ENCODE measurements at regions not wholly inside any gene's neighbourhood (a gene's known extent, or its start where the extent isn't known, plus 50 kb on each side); places are given as distances from the start of the nearest gene placed in this dataset.

GRCh38 chr5:40030661-40031060 is 605.9 kb upstream of the DAB2 start:
- no peak for TF ChIP-seq CTCF (IDR thresholded peaks at IDR 0.05; ENCODE audit: insufficient read depth, low read length, severe bottlenecking)
- Histone ChIP-seq H3K4me3 (ENCODE audit: low read depth, low read length) (no peak overlapping the region), H3K27me3 (ENCODE audit: control insufficient read depth, insufficient read depth, low read length) (peaks cover 3% of the 10 kb centered on the region), H3K36me3 (ENCODE audit: control insufficient read depth, insufficient read depth, low read length) (no peaks in the 10 kb centered on the region)
- FAIRE-seq (no peak), DNase-seq (ENCODE audit: low read depth) (no peak)

- H3K27me3 ChIP-seq (ENCODE audit: control insufficient read depth, insufficient read depth, low read length) = peaks cover 3% of the 10 kb centered on the region
- no peak overlapping the region for H3K4me3 ChIP-seq (ENCODE audit: low read depth, low read length)
- no peaks in the 10 kb centered on the region for H3K36me3 ChIP-seq (ENCODE audit: control insufficient read depth, insufficient read depth, low read length)
- FAIRE-seq = no peak
- no peak for DNase-seq (ENCODE audit: low read depth)
- no peak for TF ChIP-seq CTCF (IDR thresholded peaks at IDR 0.05; ENCODE audit: insufficient read depth, low read length, severe bottlenecking)
Observed at GRCh38 chr5:40029711-40030495, 605.1 kb upstream of the DAB2 start.

- TF ChIP-seq CTCF (IDR thresholded peaks at IDR 0.05; ENCODE audit: insufficient read depth, low read length, severe bottlenecking) = no peak
- DNase-seq (ENCODE audit: low read depth) = no peak
- Histone ChIP-seq H3K27me3 (ENCODE audit: control insufficient read depth, insufficient read depth, low read length) (no peaks in the 10 kb centered on the region), H3K36me3 (ENCODE audit: control insufficient read depth, insufficient read depth, low read length) (no peaks in the 10 kb centered on the region), H3K4me3 (ENCODE audit: low read depth, low read length) (no peak overlapping the region)
- FAIRE-seq = no peak
Observed at GRCh38 chr5:40027400-40027799, 602.6 kb upstream of the DAB2 start.

- DNase-seq (ENCODE audit: low read depth) = no peak
- H3K36me3 ChIP-seq (ENCODE audit: control insufficient read depth, insufficient read depth, low read length) = no peaks in the 10 kb centered on the region
- no peaks in the 10 kb centered on the region for H3K27me3 ChIP-seq (ENCODE audit: control insufficient read depth, insufficient read depth, low read length)
- FAIRE-seq = no peak
- H3K4me3 ChIP-seq (ENCODE audit: low read depth, low read length) = no peak overlapping the region
- TF ChIP-seq CTCF (IDR thresholded peaks at IDR 0.05; ENCODE audit: insufficient read depth, low read length, severe bottlenecking) = no peak
Observed at GRCh38 chr5:40025586-40025985, 600.8 kb upstream of the DAB2 start.

GRCh38 chr5:40022057-40022456 is 597.3 kb upstream of the DAB2 start:
- no peaks in the 10 kb centered on the region for H3K27me3 ChIP-seq (ENCODE audit: control insufficient read depth, insufficient read depth, low read length)
- H3K36me3 ChIP-seq (ENCODE audit: control insufficient read depth, insufficient read depth, low read length) = no peaks in the 10 kb centered on the region
- H3K4me3 ChIP-seq (ENCODE audit: low read depth, low read length) = no peak overlapping the region
- DNase-seq (ENCODE audit: low read depth) (no peak), FAIRE-seq (no peak)
- TF ChIP-seq CTCF (IDR thresholded peaks at IDR 0.05; ENCODE audit: insufficient read depth, low read length, severe bottlenecking) = no peak

GRCh38 chr5:40021007-40021406 is 596.2 kb upstream of the DAB2 start:
- no peak for FAIRE-seq
- no peak for TF ChIP-seq CTCF (IDR thresholded peaks at IDR 0.05; ENCODE audit: insufficient read depth, low read length, severe bottlenecking)

More at GRCh38 chr5:40021007-40021406, 596.2 kb upstream of the DAB2 start:
- DNase-seq (ENCODE audit: low read depth) = no peak
- H3K36me3 ChIP-seq (ENCODE audit: control insufficient read depth, insufficient read depth, low read length) = no peaks in the 10 kb centered on the region
- H3K27me3 ChIP-seq (ENCODE audit: control insufficient read depth, insufficient read depth, low read length) = no peaks in the 10 kb centered on the region
- H3K4me3 ChIP-seq (ENCODE audit: low read depth, low read length) = no peak overlapping the region

All from bronchial epithelial cell (primary cell).